AG10803 (cell line): ENCODE measurements at regions not wholly inside any gene's neighbourhood (a gene's known extent, or its start where the extent isn't known, plus 50 kb on each side); places are given as distances from the start of the nearest gene placed in this dataset.
A peak's percentile ranks its signal among the peaks of the same experiment; 100 is the strongest.

Experiments used
- DNase-seq: peaks from one replicate; pipeline ENCODE4 v3.0.0; 2010; ENCODE audit warnings: low read depth
- H3K4me3 ChIP-seq: 2 replicates; pipeline ENCODE4 v1.5.1; 2011; ENCODE audit warnings: mild to moderate bottlenecking, low read length, control low read depth
- TF ChIP-seq, protein P1 (sequence below): conservative IDR thresholded peaks from 2 replicates; pipeline ENCODE4 v1.5.1; 2011; ENCODE audit warnings: mild to moderate bottlenecking, low read length, control low read depth, inconsistent platforms

DNA sequence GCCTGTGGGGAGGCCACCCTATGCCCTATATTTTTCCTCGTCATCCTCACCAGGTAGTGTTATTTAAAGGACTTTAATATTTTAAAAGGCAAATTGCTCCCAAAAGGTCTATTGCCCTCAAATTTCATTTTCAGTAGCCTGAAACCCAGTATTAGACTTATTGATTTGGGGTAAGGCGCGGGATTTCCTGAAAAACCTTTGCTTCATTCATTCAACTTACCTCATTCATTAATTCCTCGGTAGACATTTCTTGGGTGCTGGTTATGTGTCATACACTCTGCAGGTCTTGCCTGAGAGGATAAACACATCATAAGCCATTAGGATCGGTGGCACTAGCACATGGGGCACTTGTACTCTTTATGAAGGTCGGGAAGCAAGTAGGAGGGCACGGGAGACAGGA lies 99.2 kb downstream of the ARF6 start:
- no peak overlapping the region for H3K4me3 ChIP-seq
- no peak for DNase-seq
- TF ChIP-seq, protein P1, sequence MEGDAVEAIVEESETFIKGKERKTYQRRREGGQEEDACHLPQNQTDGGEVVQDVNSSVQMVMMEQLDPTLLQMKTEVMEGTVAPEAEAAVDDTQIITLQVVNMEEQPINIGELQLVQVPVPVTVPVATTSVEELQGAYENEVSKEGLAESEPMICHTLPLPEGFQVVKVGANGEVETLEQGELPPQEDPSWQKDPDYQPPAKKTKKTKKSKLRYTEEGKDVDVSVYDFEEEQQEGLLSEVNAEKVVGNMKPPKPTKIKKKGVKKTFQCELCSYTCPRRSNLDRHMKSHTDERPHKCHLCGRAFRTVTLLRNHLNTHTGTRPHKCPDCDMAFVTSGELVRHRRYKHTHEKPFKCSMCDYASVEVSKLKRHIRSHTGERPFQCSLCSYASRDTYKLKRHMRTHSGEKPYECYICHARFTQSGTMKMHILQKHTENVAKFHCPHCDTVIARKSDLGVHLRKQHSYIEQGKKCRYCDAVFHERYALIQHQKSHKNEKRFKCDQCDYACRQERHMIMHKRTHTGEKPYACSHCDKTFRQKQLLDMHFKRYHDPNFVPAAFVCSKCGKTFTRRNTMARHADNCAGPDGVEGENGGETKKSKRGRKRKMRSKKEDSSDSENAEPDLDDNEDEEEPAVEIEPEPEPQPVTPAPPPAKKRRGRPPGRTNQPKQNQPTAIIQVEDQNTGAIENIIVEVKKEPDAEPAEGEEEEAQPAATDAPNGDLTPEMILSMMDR = no peak

DNA sequence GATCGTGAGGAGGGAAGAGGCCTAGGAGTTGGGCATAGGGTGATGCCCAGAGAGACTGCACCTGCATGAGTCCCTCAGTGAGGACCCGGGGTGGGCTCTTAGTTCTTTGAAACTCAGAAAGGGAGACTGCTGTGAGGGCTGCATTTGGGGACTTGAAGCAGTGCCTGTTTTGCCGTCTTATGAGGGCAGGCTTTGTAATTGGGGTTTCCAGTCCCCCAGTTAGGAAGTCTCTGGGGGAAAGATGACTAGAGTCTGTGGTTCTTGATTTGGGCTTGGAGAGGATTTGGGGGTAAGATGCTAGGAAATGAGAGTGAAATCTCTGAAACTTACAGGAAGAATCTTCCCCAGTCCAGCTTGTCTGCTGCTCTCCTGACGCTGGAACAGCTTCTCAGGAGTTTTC lies 99.6 kb downstream of the ARF6 start:
- H3K4me3 ChIP-seq = no peak overlapping the region
- DNase-seq = no peak
- TF ChIP-seq, protein P1 = no peak

DNA sequence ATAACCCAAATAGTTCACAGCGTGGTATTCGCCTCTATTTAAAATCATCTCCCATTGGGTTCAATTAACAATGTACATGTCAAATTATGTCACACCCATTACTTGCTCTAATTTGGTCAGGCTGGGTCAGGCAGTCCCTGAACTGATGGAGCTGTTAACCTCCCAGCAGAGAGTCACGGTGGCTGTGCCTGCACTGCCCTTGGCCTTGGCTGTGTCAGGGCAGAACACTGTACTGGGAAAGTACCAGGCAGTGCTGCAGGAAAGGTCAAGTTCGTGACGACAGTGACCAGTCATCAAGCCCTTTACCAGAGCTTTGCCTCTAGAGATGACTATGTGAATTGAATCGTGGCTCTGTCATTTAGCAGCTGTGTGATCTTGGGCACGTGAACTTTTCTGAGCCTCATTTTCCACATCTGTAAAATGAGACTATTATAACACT lies 100.0 kb downstream of the ARF6 start:
- TF ChIP-seq, protein P1 = no peak

DNA sequence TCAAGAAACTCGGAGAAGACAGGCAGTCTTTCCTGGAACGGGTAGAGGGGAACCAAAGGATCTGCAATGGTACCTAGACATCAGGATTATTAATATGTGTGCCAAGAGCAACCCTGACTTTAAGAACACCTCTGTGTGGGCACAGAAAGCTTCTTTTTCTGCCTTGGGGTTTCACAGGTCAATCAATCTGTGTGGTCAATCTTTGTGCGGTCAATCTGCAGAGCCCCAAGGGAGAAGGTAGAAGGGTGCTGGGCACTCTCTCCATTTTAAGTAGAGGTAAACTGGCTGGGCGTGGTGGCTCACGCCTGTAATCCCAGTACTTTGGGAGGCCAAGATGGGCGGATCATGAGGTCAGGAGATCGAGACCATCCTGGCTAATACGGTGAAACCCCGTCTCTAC lies 100.7 kb downstream of the ARF6 start:
- no peak overlapping the region for H3K4me3 ChIP-seq
- no peak for DNase-seq
- TF ChIP-seq, protein P1 = no peak

More for the DNA sequence above, 100.0 kb downstream of the ARF6 start:
- no peak overlapping the region for H3K4me3 ChIP-seq
- peak; percentile 74 for DNase-seq

DNA sequence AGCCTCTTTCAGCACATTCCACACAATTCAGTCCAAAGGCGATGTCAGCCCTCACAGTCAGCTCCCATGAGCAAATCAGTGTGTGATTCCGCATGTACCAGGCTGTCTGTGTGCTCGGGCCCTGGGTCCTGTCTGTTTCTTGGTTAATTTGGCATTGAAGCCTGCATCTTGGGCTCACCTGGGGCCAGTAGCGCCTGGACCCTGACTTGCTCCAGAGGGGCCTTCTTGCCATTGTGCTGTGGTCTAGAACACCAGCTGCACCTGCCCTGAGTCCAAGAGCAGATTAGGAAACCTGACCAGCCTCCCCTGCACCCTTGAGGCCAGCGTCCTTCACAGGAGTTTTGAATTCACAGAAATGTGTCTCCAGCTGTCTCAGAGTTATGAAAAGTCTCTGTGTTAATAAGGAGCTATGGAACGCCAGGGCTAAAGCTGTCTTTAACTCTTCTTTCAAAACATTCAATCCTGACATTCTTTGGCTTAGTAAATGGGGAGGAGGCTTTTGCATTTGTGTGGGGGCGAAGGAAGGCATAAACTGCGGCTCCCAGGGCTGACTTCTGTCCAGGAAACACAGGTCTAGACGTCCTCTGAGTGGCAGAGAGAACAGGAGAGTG lies 102.2 kb downstream of the ARF6 start:
- no peak overlapping the region for H3K4me3 ChIP-seq
- TF ChIP-seq, protein P1 = no peak
- peak; percentile 55 for DNase-seq

DNA sequence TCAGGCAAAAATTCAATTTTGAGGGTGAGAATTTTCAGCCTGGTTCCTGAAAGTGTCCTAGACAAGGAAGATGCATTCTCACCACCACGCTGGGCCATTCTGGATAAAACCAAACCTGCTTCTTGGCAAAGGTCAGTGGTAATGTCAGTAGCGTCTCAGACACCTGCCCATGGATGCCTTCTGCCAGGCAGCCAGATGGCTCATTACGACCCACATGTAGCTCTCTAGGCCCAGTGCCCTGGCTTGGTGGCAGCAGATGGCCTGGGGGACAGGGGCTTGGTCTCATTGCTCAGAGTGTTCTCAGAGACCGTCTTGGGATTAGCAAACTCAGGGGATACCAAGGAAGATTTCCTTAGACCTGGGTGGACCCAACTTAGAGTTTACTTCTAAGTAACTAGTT lies 105.1 kb downstream of the ARF6 start:
- DNase-seq = no peak
- TF ChIP-seq, protein P1 = no peak
- no peak overlapping the region for H3K4me3 ChIP-seq

DNA sequence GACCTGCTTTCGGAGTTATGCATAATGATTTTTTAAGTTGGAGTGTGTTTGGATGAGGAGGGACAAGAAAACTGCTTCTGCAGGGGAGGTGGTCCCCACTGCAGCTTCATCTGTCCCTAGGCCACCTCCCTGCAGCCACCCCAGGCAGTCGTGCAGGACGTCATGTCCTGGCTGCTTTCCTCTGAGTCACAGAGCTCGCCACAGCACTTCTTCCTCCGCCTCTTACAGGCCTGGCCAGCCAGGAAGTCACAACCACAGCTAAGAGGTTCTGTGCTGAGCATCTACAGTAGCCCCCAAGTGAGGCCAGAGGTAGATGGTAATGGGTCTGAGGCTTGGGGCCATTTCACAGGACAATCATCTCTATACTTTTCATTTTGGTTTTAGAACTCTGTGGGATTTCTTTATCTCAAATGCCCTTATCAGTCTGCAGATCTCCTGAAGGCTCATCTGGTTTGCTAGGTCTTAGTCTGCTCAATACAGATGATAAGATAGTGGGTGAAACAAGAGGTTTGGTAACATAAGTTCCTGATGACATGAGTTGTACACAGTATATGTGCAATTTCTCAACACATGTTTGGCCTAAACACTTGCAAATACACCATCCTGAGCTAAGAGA lies 106.4 kb downstream of the ARF6 start:
- DNase-seq = peak; percentile 84
- TF ChIP-seq, protein P1 = no peak
- H3K4me3 ChIP-seq = no peak overlapping the region
